Body of pancreas (tissue), 4 donors: ENCODE measurements at regions not wholly inside any gene's neighbourhood (a gene's known extent, or its start where the extent isn't known, plus 50 kb on each side); places are given as distances from the start of the nearest gene placed in this dataset.
"Not testable (repeated sequence)": the region's sequence is repeated elsewhere in the genome, so short reads cannot be mapped to it uniquely, and the experiment has no call there.

Experiments used
- ATAC-seq: fragments of 150-250 bp; one replicate; pipeline ENCODE4 v1.9.1; 2016
- DNase-seq, 4 donors: peaks; one replicate each; pipeline ENCODE4 v3.0.0-alpha.2; 2019
- H3K27ac ChIP-seq, 4 donors: fragments of 200-600 bp; sonication (generic); 1 replicate in 3 of 4; 2 replicates in 1 of 4; pipeline versions ENCODE4 v1.5.1 to v1.6.1; 2016 to 2019; ENCODE audit warnings: mild to moderate bottlenecking in 1 of 4, mixed read lengths in 1 of 4, moderate library complexity in 1 of 4
- H3K27me3 ChIP-seq, 2 donors: fragments of 200-600 bp; sonication (generic); one replicate each; pipeline ENCODE4 v1.6.0; 2016; ENCODE audit warnings: mild to moderate bottlenecking in 1 of 2
- H3K36me3 ChIP-seq, 2 donors: fragments of 200-600 bp; sonication (generic); replicated peaks in 1 of 2; 2 replicates each; pipeline ENCODE4 v1.5.1; 2016; ENCODE audit warnings: low read depth in 2 of 2; ENCODE audit not compliant: insufficient read depth in 1 of 2
- H3K4me1 ChIP-seq: fragments of 200-600 bp; sonication (generic); one replicate; pipeline ENCODE4 v1.6.0; 2016
- H3K4me3 ChIP-seq, 2 donors: fragments of 200-600 bp; sonication (generic); 1 replicate in 1 of 2; 2 replicates in 1 of 2; pipeline ENCODE4 v1.5.1; 2016 to 2019
- H3K9me3 ChIP-seq, 3 donors: fragments of 200-600 bp; sonication (generic); 1 replicate in 2 of 3; 2 replicates in 1 of 3; pipeline ENCODE4 v1.5.1; 2016
- CTCF ChIP-seq, 7 experiments: fragments of 450-650 bp in 4 of 7; fragments of 200-600 bp in 3 of 7; sonication (generic) in 3 of 7; IDR thresholded peaks; one replicate each; pipeline ENCODE4 v1.5.1; 2016 to 2019; ENCODE audit warnings: antibody characterized with exemption in 7 of 7
- POLR2A ChIP-seq, 3 donors: fragments of 450-650 bp; IDR thresholded peaks; one replicate each; pipeline ENCODE4 v1.6.1; 2016; ENCODE audit warnings: antibody characterized with exemption in 3 of 3, mild to moderate bottlenecking in 2 of 3
- WGBS, 2 donors: methylation state at CpG; one replicate each; pipeline ENCODE4 v1.1.5; 2017; 5-methylcytosine and 5-hydroxymethylcytosine counted together
- intact Hi-C: fragments of 100-400 bp; cut with DNase I; formaldehyde crosslinking; loops from one replicate; pipeline ENCODE4 v1.15.1; 2023

GRCh38 chr2:16978301-16978700 lies 312.7 kb upstream of the CYRIA start:
- Histone ChIP-seq H3K4me3 (no peak overlapping the region), H3K36me3 (no peaks in the 10 kb centered on the region), H3K9me3 (no peaks in the 10 kb centered on the region), H3K27me3 (no peaks in the 10 kb centered on the region), H3K27ac (no peak overlapping the region), H3K4me1 (no peaks in the 10 kb centered on the region)
- DNase-seq (no peak), ATAC-seq (no peak)
- intact Hi-C loops: no loop called here
- WGBS, 2 donors: 33 to 40% methylated on average over 1 of the region's 1 CpG
- TF ChIP-seq POLR2A (IDR thresholded peaks at IDR 0.05): no peak

GRCh38 chr2:16974688-16975087 lies 309.1 kb upstream of the CYRIA start:
- Histone ChIP-seq H3K36me3 (no peaks in the 10 kb centered on the region), H3K27me3 (no peaks in the 10 kb centered on the region), H3K4me3 (no peak overlapping the region), H3K4me1 (no peaks in the 10 kb centered on the region), H3K9me3 (no peaks in the 10 kb centered on the region), H3K27ac (no peak overlapping the region)
- DNase-seq (no peak), ATAC-seq (no peak)
- intact Hi-C loops: no loop called here
- no peak for TF ChIP-seq POLR2A (IDR thresholded peaks at IDR 0.05)
- TF ChIP-seq CTCF (IDR thresholded peaks at IDR 0.05): no peak

GRCh38 chr2:16973586-16974286 lies 308.1 kb upstream of the CYRIA start:
- TF ChIP-seq POLR2A (IDR thresholded peaks at IDR 0.05) (no peak), CTCF (IDR thresholded peaks at IDR 0.05) (no peak)
- no peaks in the 10 kb centered on the region for H3K9me3 ChIP-seq
- 58 to 65% methylated on average over 2 of the region's 2 CpGs for whole genome bisulfite sequencing, 2 donors
- H3K27me3 ChIP-seq: no peaks in the 10 kb centered on the region
- DNase-seq (no peak), ATAC-seq (no peak)
- no peak overlapping the region for H3K27ac ChIP-seq
- intact Hi-C loops: no loop called here
- H3K4me3 ChIP-seq: no peak overlapping the region
- no peaks in the 10 kb centered on the region for H3K4me1 ChIP-seq
- no peaks in the 10 kb centered on the region for H3K36me3 ChIP-seq

- no peaks in the 10 kb centered on the region for H3K9me3 ChIP-seq
- H3K4me3 ChIP-seq: no peak overlapping the region
- H3K4me1 ChIP-seq: no peaks in the 10 kb centered on the region
- TF ChIP-seq POLR2A (IDR thresholded peaks at IDR 0.05) (no peak), CTCF (IDR thresholded peaks at IDR 0.05) (no peak)
- intact Hi-C loops: no loop called here
- no peaks in the 10 kb centered on the region for H3K27me3 ChIP-seq
- H3K36me3 ChIP-seq: no peaks in the 10 kb centered on the region
- no peak overlapping the region for H3K27ac ChIP-seq
- no peak for DNase-seq
- WGBS, 2 donors: 69 to 82% methylated on average over 1 of the region's 1 CpG
- ATAC-seq: no peak
Measured at GRCh38 chr2:16972276-16972675, 306.6 kb upstream of the CYRIA start.

GRCh38 chr2:16971722-16972234 lies 306.1 kb upstream of the CYRIA start:
- ATAC-seq: no peak
- WGBS, 2 donors: 46 to 58% methylated on average over 4 of the region's 4 CpGs
- H3K36me3 ChIP-seq: no peaks in the 10 kb centered on the region
- H3K4me3 ChIP-seq: no peak overlapping the region
- no peak for DNase-seq
- no peaks in the 10 kb centered on the region for H3K4me1 ChIP-seq
- H3K9me3 ChIP-seq: no peaks in the 10 kb centered on the region
- intact Hi-C loops: no loop called here
- H3K27ac ChIP-seq: no peak overlapping the region
- no peaks in the 10 kb centered on the region for H3K27me3 ChIP-seq
- TF ChIP-seq POLR2A (IDR thresholded peaks at IDR 0.05): no peak
- TF ChIP-seq CTCF (IDR thresholded peaks at IDR 0.05): no peak

- H3K36me3 ChIP-seq, DNase-seq, intact Hi-C loops, H3K9me3 ChIP-seq, H3K27me3 ChIP-seq, ATAC-seq, H3K27ac ChIP-seq, H3K4me3 ChIP-seq, H3K4me1 ChIP-seq: not testable (repeated sequence)
- 40 to 54% methylated on average over 3 of the region's 3 CpGs for WGBS, 2 donors
Measured at GRCh38 chr2:16970948-16971347, 305.3 kb upstream of the CYRIA start.
